ENCODE measurements at regions not wholly inside any gene's neighbourhood (a gene's known extent, or its start where the extent isn't known, plus 50 kb on each side); places are given as distances from the start of the nearest gene placed in this dataset.

GRCh38 chr2:67566285-67566684 is 169.2 kb downstream of the ETAA1 start:
- TF ChIP-seq CTCF (optimal IDR thresholded peaks at IDR 0.05 in 1 of 3, IDR thresholded peaks at IDR 0.05 in 1 of 3, conservative IDR thresholded peaks at IDR 0.05 in 1 of 3; ENCODE audit: extremely low read depth in 1 of 3, insufficient read depth in 2 of 3, low read length in 3 of 3) = no peak
- TF ChIP-seq EZH2 (IDR thresholded peaks at IDR 0.05; ENCODE audit: low read length) = no peak
